22Rv1 (cell line): ENCODE measurements at regions not wholly inside any gene's neighbourhood (a gene's known extent, or its start where the extent isn't known, plus 50 kb on each side); places are given as distances from the start of the nearest gene placed in this dataset.

Source experiments
- H3K27ac ChIP-seq: fragments of 450-650 bp; 2 replicates; pipeline ENCODE4 v1.5.1; 2017
- ZFX ChIP-seq: fragments of 450-650 bp; IDR thresholded peaks from 2 replicates; pipeline ENCODE4 v1.6.1; 2017; ENCODE audit warnings: antibody characterized with exemption, borderline replicate concordance
- TF ChIP-seq, protein P1 (sequence below): fragments of 450-650 bp; IDR thresholded peaks from 2 replicates; pipeline ENCODE4 v1.5.1; 2017; ENCODE audit warnings: mild to moderate bottlenecking

DNA sequence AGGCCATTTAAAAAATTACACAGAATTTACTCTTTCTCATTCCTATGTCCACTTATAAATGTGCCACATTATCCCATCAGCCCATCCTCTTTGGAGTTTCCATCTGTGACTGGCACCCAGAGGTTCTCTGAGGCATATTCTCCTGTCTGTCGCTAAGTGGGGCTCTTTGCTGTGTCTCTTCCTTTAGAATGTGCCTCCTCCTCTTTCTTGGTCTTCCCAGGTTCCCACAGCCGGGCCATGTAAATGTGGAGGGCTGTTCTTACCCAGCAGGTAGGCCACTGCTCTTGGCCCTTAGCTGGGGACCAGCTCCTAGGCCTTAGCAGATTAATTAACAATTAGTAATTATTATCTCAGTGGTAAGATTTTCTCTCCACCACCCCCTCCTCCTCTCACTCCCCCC is 167.0 kb downstream of the INSIG2 start:
- TF ChIP-seq, protein P1, sequence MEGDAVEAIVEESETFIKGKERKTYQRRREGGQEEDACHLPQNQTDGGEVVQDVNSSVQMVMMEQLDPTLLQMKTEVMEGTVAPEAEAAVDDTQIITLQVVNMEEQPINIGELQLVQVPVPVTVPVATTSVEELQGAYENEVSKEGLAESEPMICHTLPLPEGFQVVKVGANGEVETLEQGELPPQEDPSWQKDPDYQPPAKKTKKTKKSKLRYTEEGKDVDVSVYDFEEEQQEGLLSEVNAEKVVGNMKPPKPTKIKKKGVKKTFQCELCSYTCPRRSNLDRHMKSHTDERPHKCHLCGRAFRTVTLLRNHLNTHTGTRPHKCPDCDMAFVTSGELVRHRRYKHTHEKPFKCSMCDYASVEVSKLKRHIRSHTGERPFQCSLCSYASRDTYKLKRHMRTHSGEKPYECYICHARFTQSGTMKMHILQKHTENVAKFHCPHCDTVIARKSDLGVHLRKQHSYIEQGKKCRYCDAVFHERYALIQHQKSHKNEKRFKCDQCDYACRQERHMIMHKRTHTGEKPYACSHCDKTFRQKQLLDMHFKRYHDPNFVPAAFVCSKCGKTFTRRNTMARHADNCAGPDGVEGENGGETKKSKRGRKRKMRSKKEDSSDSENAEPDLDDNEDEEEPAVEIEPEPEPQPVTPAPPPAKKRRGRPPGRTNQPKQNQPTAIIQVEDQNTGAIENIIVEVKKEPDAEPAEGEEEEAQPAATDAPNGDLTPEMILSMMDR, result no peak
- no peak for TF ChIP-seq ZFX
- no peak overlapping the region for H3K27ac ChIP-seq

DNA sequence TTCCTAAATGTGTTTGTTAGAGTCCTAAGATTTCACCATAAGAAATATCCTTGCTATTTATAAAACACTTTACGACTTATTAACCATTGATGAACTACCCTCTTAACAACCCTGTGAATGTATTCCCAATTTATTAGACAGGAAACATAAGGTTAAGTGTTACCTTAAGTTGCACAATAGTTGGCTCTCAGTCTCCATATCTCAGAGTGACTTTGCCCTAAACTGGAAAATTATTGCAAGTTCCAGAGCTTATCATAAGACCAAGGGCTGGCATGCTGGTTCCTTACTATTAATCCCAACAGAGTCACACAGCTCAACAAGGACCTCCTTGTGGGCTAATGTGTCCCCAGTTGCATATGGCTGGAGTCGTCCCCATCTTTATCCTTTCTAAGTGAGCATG is 165.8 kb downstream of the INSIG2 start:
- TF ChIP-seq ZFX, result no peak
- TF ChIP-seq, protein P1, result no peak
- H3K27ac ChIP-seq, result no peak overlapping the region

DNA sequence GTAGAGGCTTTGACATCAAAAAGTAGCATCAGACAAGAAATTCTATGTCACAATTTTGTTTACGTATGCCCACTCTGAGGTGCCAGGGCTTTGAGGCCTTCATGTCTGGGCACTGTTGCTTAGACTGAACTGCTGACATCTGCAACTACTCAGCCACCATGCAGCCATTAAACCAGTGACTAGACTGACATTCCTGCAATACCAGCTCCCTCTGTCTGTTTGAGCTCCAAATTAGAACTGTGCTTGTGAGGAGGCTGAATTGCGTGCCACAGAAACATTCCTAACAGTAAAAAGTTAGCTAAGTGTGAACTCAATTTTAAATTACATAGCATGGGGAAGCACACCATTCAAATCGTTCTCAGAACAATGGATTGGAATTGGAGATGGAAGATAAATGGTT is 163.2 kb downstream of the INSIG2 start:
- no peak overlapping the region for H3K27ac ChIP-seq
- no peak for TF ChIP-seq ZFX

DNA sequence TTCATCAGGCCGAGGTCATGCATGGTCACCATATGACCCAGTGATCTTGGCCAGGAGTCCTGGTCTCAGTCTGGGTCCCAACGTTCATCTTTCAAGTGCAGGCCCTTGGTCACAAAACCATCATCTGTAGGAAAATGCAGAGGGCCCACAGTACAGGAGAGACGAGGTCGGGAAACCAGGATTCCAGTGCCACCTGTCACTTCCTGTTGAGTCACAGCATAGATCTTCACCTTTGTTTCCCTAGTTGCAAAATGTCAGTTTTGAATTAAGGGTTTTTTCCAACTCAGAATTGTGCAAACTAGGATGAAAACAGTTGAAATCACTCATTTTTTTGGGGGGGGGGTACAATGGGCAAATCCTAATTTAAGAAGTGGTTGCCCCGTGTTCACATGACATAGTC is 162.2 kb downstream of the INSIG2 start:
- H3K27ac ChIP-seq, result no peak overlapping the region
- TF ChIP-seq ZFX, result no peak
- TF ChIP-seq, protein P1, result no peak

DNA sequence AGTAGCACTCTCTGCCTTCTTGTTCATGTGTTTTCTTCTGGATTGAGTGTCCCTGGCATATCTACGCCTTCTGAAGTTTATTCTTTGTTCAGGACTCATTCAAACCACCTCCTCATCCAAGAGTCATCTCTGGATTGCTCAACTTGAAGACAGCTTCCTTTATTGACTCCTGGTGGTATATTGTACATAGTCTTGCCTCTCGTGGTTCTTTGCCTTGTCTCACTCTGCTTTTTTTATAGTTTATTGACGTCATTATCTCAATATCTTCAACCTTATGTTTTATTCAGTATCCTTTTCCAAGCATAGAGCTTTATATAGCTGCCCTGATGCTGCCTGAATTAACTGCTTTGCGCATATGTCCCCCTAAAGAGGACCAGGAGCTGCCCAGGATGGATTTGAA is 161.7 kb downstream of the INSIG2 start:
- TF ChIP-seq, protein P1, result no peak
- TF ChIP-seq ZFX, result no peak

DNA sequence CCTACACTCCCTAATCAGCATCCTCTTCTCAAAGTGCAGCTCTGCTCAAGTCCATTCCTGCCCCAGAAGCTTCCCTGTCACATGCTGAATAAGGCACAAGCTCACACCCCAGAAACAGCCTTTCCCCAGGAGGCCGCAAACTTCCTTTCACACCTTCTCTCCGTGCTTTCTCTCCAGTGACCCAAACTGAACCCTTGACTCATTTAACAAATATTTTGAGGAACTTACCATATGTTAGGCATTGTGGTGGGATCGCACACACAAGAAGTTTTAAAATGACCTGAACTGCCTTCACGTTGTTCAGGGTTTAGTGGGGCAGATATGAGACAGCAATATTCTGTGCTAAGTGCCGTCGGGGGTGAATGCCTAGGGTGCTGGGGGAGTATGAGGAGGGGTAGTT is 161.3 kb downstream of the INSIG2 start:
- H3K27ac ChIP-seq, result no peak overlapping the region
- no peak for TF ChIP-seq ZFX
- TF ChIP-seq, protein P1, result no peak

More for the DNA sequence above, 161.7 kb downstream of the INSIG2 start:
- no peak overlapping the region for H3K27ac ChIP-seq

DNA sequence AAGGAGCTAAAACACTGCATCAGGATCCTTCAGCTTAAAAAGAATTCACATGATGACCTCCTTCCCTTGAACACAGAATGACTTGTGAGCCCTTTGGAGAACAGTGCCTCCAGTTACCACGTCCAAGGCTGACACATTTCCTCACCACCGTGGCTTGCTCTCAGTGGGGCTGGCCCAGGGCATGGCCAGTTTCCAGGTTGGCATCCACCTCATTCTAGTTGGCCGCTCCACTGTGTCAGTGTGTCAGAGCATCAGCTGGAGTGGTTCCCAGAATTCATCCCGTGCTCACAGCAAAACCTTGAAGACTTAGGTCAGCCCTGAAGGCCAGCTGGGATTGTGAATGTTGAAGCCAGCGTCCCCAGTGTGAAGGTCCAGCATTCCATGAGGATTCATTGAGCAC is 158.5 kb downstream of the INSIG2 start:
- no peak overlapping the region for H3K27ac ChIP-seq
- TF ChIP-seq, protein P1, result no peak
- TF ChIP-seq ZFX, result no peak

DNA sequence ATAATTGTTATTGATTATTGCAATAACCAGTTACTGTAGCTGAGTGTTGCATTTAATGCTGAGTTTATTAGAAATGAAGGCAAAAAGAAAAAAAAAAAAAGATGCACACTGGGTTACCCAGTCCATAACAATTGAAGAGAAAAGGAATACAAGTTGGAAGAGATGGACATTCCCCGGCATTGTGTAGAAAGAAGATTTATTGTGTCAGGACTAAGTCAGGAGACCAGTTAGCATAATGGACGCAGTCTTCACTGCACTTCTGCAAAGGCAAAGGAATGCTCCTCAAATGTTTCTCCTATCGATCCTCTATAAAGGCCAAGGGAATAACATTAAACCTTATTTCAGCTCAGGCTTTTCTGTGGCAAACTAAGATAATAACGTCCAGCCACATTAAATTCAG is 157.8 kb downstream of the INSIG2 start:
- H3K27ac ChIP-seq, result no peak overlapping the region
- TF ChIP-seq ZFX, result no peak
- TF ChIP-seq, protein P1, result no peak
